HEK293T (cell line): ENCODE measurements at regions not wholly inside any gene's neighbourhood (a gene's known extent, or its start where the extent isn't known, plus 50 kb on each side); places are given as distances from the start of the nearest gene placed in this dataset.

Experiments
- CTCF ChIA-PET: fragments of 350-600 bp; formaldehyde crosslinking; extraction: SDS; loops from one replicate; lab custom pipeline; 2021; ENCODE audit warnings: antibody characterized with exemption, inconsistent platforms; lab: Yijun Ruan, JAX
- POLR2A ChIA-PET: fragments of 350-600 bp; formaldehyde crosslinking; extraction: SDS; loops from one replicate; lab custom pipeline; 2020; ENCODE audit warnings: antibody characterized with exemption, inconsistent platforms; lab: Yijun Ruan, JAX
- DNase-seq: peaks from one replicate; pipeline ENCODE4 v3.0.0; 2012; ENCODE audit warnings: mixed read lengths; ENCODE audit errors: extremely low spot score
- ARNT ChIP-seq: fragments of 450-650 bp; IDR thresholded peaks from 2 replicates; pipeline ENCODE4 v1.6.1; 2017; ENCODE audit warnings: mild to moderate bottlenecking
- BHLHE40 ChIP-seq: fragments of 450-650 bp; IDR thresholded peaks from 2 replicates; pipeline ENCODE4 v1.6.1; 2016; ENCODE audit warnings: mild to moderate bottlenecking, moderate library complexity, borderline replicate concordance
- CTBP1 ChIP-seq: fragments of 450-650 bp; IDR thresholded peaks from 2 replicates; pipeline ENCODE4 v1.6.1; 2016; ENCODE audit warnings: borderline replicate concordance
- ELF4 ChIP-seq: fragments of 450-650 bp; IDR thresholded peaks from 2 replicates; pipeline ENCODE4 v1.6.1; 2017; ENCODE audit warnings: antibody characterized with exemption
- FOXA1 ChIP-seq: fragments of 450-650 bp; IDR thresholded peaks from 2 replicates; pipeline ENCODE4 v1.6.1; 2016; ENCODE audit warnings: mild to moderate bottlenecking
- FOXK2 ChIP-seq: fragments of 450-650 bp; IDR thresholded peaks from 2 replicates; pipeline ENCODE4 v1.6.1; 2016; ENCODE audit warnings: mild to moderate bottlenecking
- FOXM1 ChIP-seq: fragments of 450-650 bp; IDR thresholded peaks from 2 replicates; pipeline ENCODE4 v1.6.1; 2017; ENCODE audit warnings: mild to moderate bottlenecking, borderline replicate concordance
- HDGF ChIP-seq: fragments of 450-650 bp; IDR thresholded peaks from 2 replicates; pipeline ENCODE4 v1.6.1; 2017; ENCODE audit warnings: antibody characterized with exemption, borderline replicate concordance
- L3MBTL2 ChIP-seq: fragments of 450-650 bp; conservative IDR thresholded peaks from 2 replicates; pipeline ENCODE4 v1.6.1; 2016; ENCODE audit warnings: mild to moderate bottlenecking
- LEF1 ChIP-seq: fragments of 450-650 bp; IDR thresholded peaks from 2 replicates; pipeline ENCODE4 v1.6.1; 2017; ENCODE audit warnings: mild to moderate bottlenecking, borderline replicate concordance
- NFRKB ChIP-seq: fragments of 450-650 bp; IDR thresholded peaks from 2 replicates; pipeline ENCODE4 v1.6.1; 2016; ENCODE audit warnings: mild to moderate bottlenecking, moderate library complexity
- PKNOX1 ChIP-seq: fragments of 450-650 bp; IDR thresholded peaks from 2 replicates; pipeline ENCODE4 v1.6.1; 2016
- SP1 ChIP-seq: fragments of 450-650 bp; IDR thresholded peaks from 2 replicates; pipeline ENCODE4 v1.6.1; 2017
- SUZ12 ChIP-seq: fragments of 450-650 bp; IDR thresholded peaks from 2 replicates; pipeline ENCODE4 v1.6.1; 2016; ENCODE audit warnings: mild to moderate bottlenecking
- TARDBP ChIP-seq: fragments of 450-650 bp; IDR thresholded peaks from 2 replicates; pipeline ENCODE4 v1.6.1; 2016
- ZNF384 ChIP-seq: fragments of 450-650 bp; IDR thresholded peaks from 2 replicates; pipeline ENCODE4 v1.6.1; 2016

- CTCF ChIA-PET = no interaction called here
- DNase-seq = no peak
- TF ChIP-seq L3MBTL2 (no peak), ZNF384 (no peak), HDGF (no peak), LEF1 (no peak), BHLHE40 (no peak), FOXM1 (no peak), ARNT (no peak), CTBP1 (no peak), SP1 (no peak), PKNOX1 (no peak), SUZ12 (no peak), TARDBP (no peak), FOXA1 (no peak), NFRKB (no peak), FOXK2 (no peak)
- POLR2A ChIA-PET = no interaction called here
These were observed 113.9 kb downstream of the TRIM29 start for GRCh38 chr11:120024046-120024445.

GRCh38 chr11:120023551-120023950, 114.4 kb downstream of the TRIM29 start:
- ChIA-PET POLR2A (no interaction called here), CTCF (no interaction called here)
- TF ChIP-seq ZNF384 (no peak), LEF1 (no peak), FOXK2 (no peak), TARDBP (no peak), CTBP1 (no peak), L3MBTL2 (no peak), FOXA1 (no peak), BHLHE40 (no peak), HDGF (no peak), SUZ12 (no peak), NFRKB (no peak), SP1 (no peak)
- DNase-seq = no peak

- TF ChIP-seq FOXM1 = no peak
- DNase-seq = no peak
- CTCF ChIA-PET = no interaction called here
- POLR2A ChIA-PET = no interaction called here
These were observed 114.8 kb downstream of the TRIM29 start for GRCh38 chr11:120023120-120023519.

GRCh38 chr11:120022617-120023016, 115.3 kb downstream of the TRIM29 start:
- ChIA-PET CTCF (interaction anchor here (1.1 kb wide), 1 partner anchor 85 kb away, joined by 3 read pairs; no protein-coding TSS in a partner anchor), POLR2A (no interaction called here)
- DNase-seq = no peak
- TF ChIP-seq TARDBP = no peak

GRCh38 chr11:120021978-120022377, 115.9 kb downstream of the TRIM29 start:
- POLR2A ChIA-PET = no interaction called here
- TF ChIP-seq ARNT = no peak
- no peak for TF ChIP-seq BHLHE40
- no peak for TF ChIP-seq LEF1
- TF ChIP-seq ZNF384 = no peak
- TF ChIP-seq SP1 = no peak
- no peak for TF ChIP-seq L3MBTL2
- CTCF ChIA-PET = interaction anchor here (1.1 kb wide), 1 partner anchor 86 kb away, joined by 3 read pairs; no protein-coding TSS in a partner anchor
- DNase-seq = no peak

GRCh38 chr11:120021391-120021953, 116.4 kb downstream of the TRIM29 start:
- CTCF ChIA-PET = interaction anchor here (1.1 kb wide), 1 partner anchor 87 kb away, joined by 3 read pairs; no protein-coding TSS in a partner anchor
- no peak for DNase-seq
- TF ChIP-seq TARDBP (no peak), PKNOX1 (no peak), SP1 (no peak), BHLHE40 (no peak), ARNT (no peak), ZNF384 (no peak)
- POLR2A ChIA-PET = no interaction called here

- CTCF ChIA-PET = interaction anchor here (1.0 kb wide), 1 partner anchor 13 kb away, joined by 3 read pairs; no protein-coding TSS in a partner anchor
These were observed 116.9 kb downstream of the TRIM29 start for GRCh38 chr11:120020981-120021380.

More at GRCh38 chr11:120020981-120021380, 116.9 kb downstream of the TRIM29 start:
- TF ChIP-seq SUZ12 (no peak), BHLHE40 (no peak), FOXM1 (no peak), ZNF384 (no peak), FOXA1 (no peak), CTBP1 (no peak), PKNOX1 (no peak), NFRKB (no peak), ELF4 (no peak), HDGF (no peak), L3MBTL2 (no peak), LEF1 (no peak)
- POLR2A ChIA-PET = no interaction called here
- no peak for DNase-seq
